ENCODE measurements at regions not wholly inside any gene's neighbourhood (a gene's known extent, or its start where the extent isn't known, plus 50 kb on each side); places are given as distances from the start of the nearest gene placed in this dataset.

DNA sequence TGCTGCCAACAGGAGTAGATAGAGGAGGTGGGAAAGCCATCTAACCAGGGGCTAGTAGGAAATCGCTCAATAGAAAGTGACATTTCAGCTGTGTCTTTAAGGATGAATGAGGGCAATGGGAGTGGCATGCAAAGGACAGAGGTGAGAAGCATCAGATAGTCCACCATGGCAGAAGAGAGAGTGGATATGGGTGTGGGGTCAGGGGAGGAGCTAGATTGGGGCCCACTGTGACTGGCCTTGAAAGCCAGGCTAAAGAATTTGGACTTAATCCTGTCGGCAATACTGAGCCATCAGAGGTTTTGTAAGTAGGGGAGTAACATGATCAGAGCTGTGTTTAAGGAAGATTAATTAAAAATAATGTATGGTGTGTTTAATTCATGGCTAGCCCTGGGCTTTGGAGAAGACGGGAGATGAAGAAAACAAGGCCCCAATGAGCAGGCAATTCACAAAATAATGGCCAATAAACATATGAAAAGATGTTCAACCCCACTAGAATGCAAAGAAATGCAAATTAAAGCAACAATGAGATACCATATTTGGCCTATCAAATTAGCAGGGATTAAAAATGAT, 98.1 kb upstream of the PJA1 start:
- peak overlapping the region in 2 of 11 experiments; percentile 28 to 43; a peak in 1 of 22 replicates for H3K27ac ChIP-seq
- no peak overlapping the region for H3K4me3 ChIP-seq
- TF ChIP-seq Cebpa-rat (IDR thresholded peaks at IDR 0.05) = no peak
- peak overlapping the region in 8 of 11 experiments; percentile 17 to 44 (median 28); a peak in 10 of 22 replicates for H3K4me2 ChIP-seq
- no peak overlapping the region for H3K9ac ChIP-seq
- H3K36me3 ChIP-seq = no peaks in the 10 kb centered on the region
- H3K9me3 ChIP-seq (replicated peaks in 1 of 11) = no peaks in the 10 kb centered on the region
- peaks cover 68 to 96% (median 93%) of the 10 kb centered on the region in 11 experiments for H3K27me3 ChIP-seq
- peaks cover 0 to 7% (median 0%) of the 10 kb centered on the region in 11 experiments; a peak in 1 of 22 replicates for H4K20me1 ChIP-seq
- H3K4me1 ChIP-seq = peaks cover 0 to 25% (median 12%) of the 10 kb centered on the region in 10 experiments; a peak in 12 of 20 replicates

- no peak overlapping the region for H3K4me3 ChIP-seq
- H3K27ac ChIP-seq = no peak overlapping the region; a peak in 1 of 22 replicates
- no peak for TF ChIP-seq Cebpa-rat (IDR thresholded peaks at IDR 0.05)
- no peaks in the 10 kb centered on the region for H3K9me3 ChIP-seq (replicated peaks in 1 of 11)
- H4K20me1 ChIP-seq = peaks cover 0 to 10% (median 0%) of the 10 kb centered on the region in 11 experiments; a peak in 3 of 22 replicates
- peak overlapping the region in 8 of 11 experiments; percentile 17 to 44 (median 28); a peak in 12 of 22 replicates for H3K4me2 ChIP-seq
- H3K27me3 ChIP-seq = peaks cover 74 to 97% (median 94%) of the 10 kb centered on the region in 11 experiments
- no peak overlapping the region; a peak in 1 of 22 replicates for H3K9ac ChIP-seq
- H3K36me3 ChIP-seq = no peaks in the 10 kb centered on the region
- peaks cover 0 to 21% (median 12%) of the 10 kb centered on the region in 10 experiments; a peak in 12 of 20 replicates for H3K4me1 ChIP-seq
Measured at GRCh38 chrX:69262036-69262936, 97.0 kb upstream of the PJA1 start.

DNA sequence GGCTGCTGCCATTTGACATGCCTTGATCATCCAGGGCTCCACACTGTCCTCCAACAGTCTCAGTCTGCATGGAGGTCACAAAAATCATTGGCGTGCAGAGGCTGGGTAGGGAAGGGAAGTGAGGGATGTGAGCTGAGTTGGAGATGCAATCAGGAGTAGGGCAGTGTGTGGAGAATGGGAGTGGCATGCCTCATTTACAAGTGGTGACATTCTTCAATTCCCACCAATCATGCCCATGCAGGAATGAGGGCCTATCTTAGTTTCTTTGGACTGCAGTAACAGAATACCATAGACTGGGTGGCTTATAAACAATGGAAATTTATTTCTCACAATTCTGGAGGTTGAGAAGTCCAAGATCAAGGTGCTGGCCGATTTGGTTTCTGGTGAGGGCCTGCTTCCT, 94.9 kb upstream of the PJA1 start:
- no peaks in the 10 kb centered on the region for H3K36me3 ChIP-seq
- no peaks in the 10 kb centered on the region for H3K9me3 ChIP-seq (replicated peaks in 1 of 11)
- H3K27me3 ChIP-seq = peaks cover 68 to 96% (median 87%) of the 10 kb centered on the region in 11 experiments
- H3K9ac ChIP-seq = no peak overlapping the region
- H3K27ac ChIP-seq = no peak overlapping the region
- peaks cover 0 to 19% (median 12%) of the 10 kb centered on the region in 10 experiments; a peak in 11 of 20 replicates for H3K4me1 ChIP-seq
- H3K4me2 ChIP-seq = no peak overlapping the region
- TF ChIP-seq Cebpa-rat (IDR thresholded peaks at IDR 0.05) = no peak
- H4K20me1 ChIP-seq = peaks cover 0 to 12% (median 0%) of the 10 kb centered on the region in 11 experiments; a peak in 4 of 22 replicates
- H3K4me3 ChIP-seq = no peak overlapping the region

GRCh38 chrX:69258893-69259292, 93.6 kb upstream of the PJA1 start:
- Histone ChIP-seq H4K20me1 (peaks cover 0 to 12% (median 0%) of the 10 kb centered on the region in 11 experiments; a peak in 4 of 22 replicates), H3K4me2 (no peak overlapping the region), H3K4me3 (no peak overlapping the region), H3K36me3 (no peaks in the 10 kb centered on the region), H3K27me3 (peaks cover 60 to 97% (median 76%) of the 10 kb centered on the region in 11 experiments), H3K9me3 (replicated peaks in 1 of 11) (no peaks in the 10 kb centered on the region), H3K4me1 (peaks cover 0 to 17% (median 12%) of the 10 kb centered on the region in 10 experiments; a peak in 11 of 20 replicates), H3K9ac (no peak overlapping the region), H3K27ac (no peak overlapping the region)
- TF ChIP-seq Cebpa-rat (IDR thresholded peaks at IDR 0.05) = no peak

GRCh38 chrX:69257499-69258127, 92.4 kb upstream of the PJA1 start:
- H3K9ac ChIP-seq = no peak overlapping the region
- H3K4me3 ChIP-seq = no peak overlapping the region
- H4K20me1 ChIP-seq = peaks cover 0 to 12% (median 0%) of the 10 kb centered on the region in 11 experiments; a peak in 4 of 22 replicates
- no peak overlapping the region for H3K27ac ChIP-seq
- H3K27me3 ChIP-seq = peaks cover 52 to 87% (median 65%) of the 10 kb centered on the region in 11 experiments
- no peak overlapping the region for H3K4me2 ChIP-seq
- no peaks in the 10 kb centered on the region for H3K36me3 ChIP-seq
- no peak for TF ChIP-seq Cebpa-rat (IDR thresholded peaks at IDR 0.05)
- no peaks in the 10 kb centered on the region for H3K9me3 ChIP-seq (replicated peaks in 1 of 11)
- H3K4me1 ChIP-seq = peaks cover 0 to 7% (median 5%) of the 10 kb centered on the region in 10 experiments; a peak in 11 of 20 replicates

GRCh38 chrX:69256291-69256565, 91.0 kb upstream of the PJA1 start:
- peaks cover 43 to 81% (median 57%) of the 10 kb centered on the region in 11 experiments for H3K27me3 ChIP-seq

DNA sequence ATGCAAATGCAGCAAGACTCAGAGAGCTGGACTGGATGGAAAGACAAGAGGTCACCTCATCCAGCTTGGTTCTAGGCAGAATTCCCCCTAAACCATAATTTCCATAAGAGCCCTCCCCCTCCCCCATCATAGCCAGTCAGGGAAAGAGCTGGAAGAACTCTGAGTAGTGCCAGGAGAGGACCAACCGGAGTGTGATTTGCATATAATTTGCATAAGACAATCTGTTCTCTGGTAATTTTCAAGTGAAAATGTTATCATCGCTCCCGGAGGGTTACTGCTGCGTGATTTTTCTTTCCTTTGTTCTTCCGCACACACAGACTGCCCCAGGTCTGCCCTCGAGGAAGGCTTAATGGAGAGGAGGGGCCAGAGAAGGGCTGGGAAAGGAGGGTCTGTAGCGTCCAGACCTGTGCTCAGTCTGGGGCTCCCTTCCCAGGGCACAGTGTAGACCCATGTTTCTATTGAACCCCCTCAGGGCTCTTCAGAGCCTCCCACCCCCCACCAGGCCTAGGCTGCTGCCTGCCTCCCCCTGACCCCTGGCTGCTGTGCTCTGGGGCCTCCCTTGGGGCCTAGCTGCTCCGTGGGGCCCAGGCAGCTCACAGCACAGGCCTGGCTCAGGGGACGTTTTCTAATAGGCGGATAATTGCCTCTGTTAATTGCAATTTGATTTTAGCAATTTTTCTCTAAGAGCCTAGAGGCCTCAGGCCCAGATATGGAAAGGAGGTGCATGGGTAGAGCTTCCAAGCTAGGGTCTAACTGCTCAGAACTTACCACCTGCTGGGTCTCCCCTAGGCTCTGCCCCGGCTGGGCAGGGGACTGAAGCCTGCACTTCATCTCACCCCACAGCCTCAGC, 90.4 kb upstream of the PJA1 start:
- peaks cover 38 to 75% (median 51%) of the 10 kb centered on the region in 11 experiments for H3K27me3 ChIP-seq
- H3K4me2 ChIP-seq = no peak overlapping the region
- no peaks in the 10 kb centered on the region for H3K36me3 ChIP-seq

More at GRCh38 chrX:69256291-69256565, 91.0 kb upstream of the PJA1 start:
- no peaks in the 10 kb centered on the region for H3K9me3 ChIP-seq (replicated peaks in 1 of 11)
- no peak overlapping the region for H3K4me2 ChIP-seq
- H3K9ac ChIP-seq = no peak overlapping the region
- H3K27ac ChIP-seq = no peak overlapping the region
- no peak overlapping the region for H3K4me3 ChIP-seq
- peaks cover 0 to 12% (median 0%) of the 10 kb centered on the region in 11 experiments; a peak in 4 of 22 replicates for H4K20me1 ChIP-seq
- no peaks in the 10 kb centered on the region for H3K36me3 ChIP-seq
- no peaks in the 10 kb centered on the region for H3K4me1 ChIP-seq
- TF ChIP-seq Cebpa-rat (IDR thresholded peaks at IDR 0.05) = no peak

GRCh38 chrX:69253821-69254220, 88.6 kb upstream of the PJA1 start:
- Histone ChIP-seq H3K36me3 (no peaks in the 10 kb centered on the region), H3K4me3 (no peak overlapping the region), H3K27ac (no peak overlapping the region), H3K27me3 (peaks cover 21 to 57% (median 35%) of the 10 kb centered on the region in 11 experiments), H4K20me1 (peaks cover 0 to 5% (median 0%) of the 10 kb centered on the region in 11 experiments; a peak in 4 of 22 replicates), H3K9me3 (replicated peaks in 1 of 11) (peaks cover 0 to 9% (median 0%) of the 10 kb centered on the region in 11 experiments; a peak in 5 of 22 replicates), H3K9ac (no peak overlapping the region), H3K4me2 (no peak overlapping the region), H3K4me1 (no peaks in the 10 kb centered on the region)
- no peak for TF ChIP-seq Cebpa-rat (IDR thresholded peaks at IDR 0.05)

More for the DNA sequence above, 90.4 kb upstream of the PJA1 start:
- no peak overlapping the region for H3K4me3 ChIP-seq
- no peak overlapping the region for H3K27ac ChIP-seq
- H4K20me1 ChIP-seq = peaks cover 0 to 12% (median 0%) of the 10 kb centered on the region in 11 experiments; a peak in 4 of 22 replicates
- no peaks in the 10 kb centered on the region for H3K4me1 ChIP-seq
- H3K9me3 ChIP-seq (replicated peaks in 1 of 11) = 0 out of 22 replicates have a peak, but pooled peaks cover 0 to 2% (median 0%) of the 10 kb centered on the region in 11 experiments
- TF ChIP-seq Cebpa-rat (IDR thresholded peaks at IDR 0.05) = no peak
- no peak overlapping the region for H3K9ac ChIP-seq

All from BLaER1 treated with 17β-estradiol and CSF1 and Interleukin-3, amounts not matched to agents 10 nM and 100 nM (cell line).